H9 (cell line): ENCODE measurements at regions not wholly inside any gene's neighbourhood (a gene's known extent, or its start where the extent isn't known, plus 50 kb on each side); places are given as distances from the start of the nearest gene placed in this dataset.

Experiments used
- DNase-seq: peaks from one replicate; pipeline ENCODE4 v3.0.0-alpha.2; 2017
- H2AFZ ChIP-seq: one replicate; pipeline ENCODE4 v1.6.1; 2013; ENCODE audit warnings: mild to moderate bottlenecking, low read length, control low read depth, moderate library complexity
- H2AK5ac ChIP-seq: 2 replicates; pipeline ENCODE4 v1.6.1; 2013; ENCODE audit warnings: low read length, control low read depth, mixed read lengths; ENCODE audit not compliant: insufficient read length
- H2BK120ac ChIP-seq: one replicate; pipeline ENCODE4 v1.6.1; 2013; ENCODE audit warnings: low read depth, mild to moderate bottlenecking, low read length, control low read depth, inconsistent platforms; ENCODE audit not compliant: poor library complexity, severe bottlenecking
- H2BK12ac ChIP-seq: 2 replicates; pipeline ENCODE4 v1.6.1; 2013; ENCODE audit warnings: low read length, control low read depth, mixed read lengths, low read depth; ENCODE audit not compliant: insufficient read length
- H2BK15ac ChIP-seq: 2 replicates; pipeline ENCODE4 v1.6.1; 2013; ENCODE audit warnings: low read depth, low read length, control low read depth
- H2BK20ac ChIP-seq: one replicate; pipeline ENCODE4 v1.6.1; 2013; ENCODE audit warnings: low read depth, mild to moderate bottlenecking, low read length, control low read depth, inconsistent platforms; ENCODE audit not compliant: poor library complexity, severe bottlenecking
- H2BK5ac ChIP-seq: 2 replicates; pipeline ENCODE4 v1.6.1; 2013; ENCODE audit warnings: low read length, control low read depth, mixed read lengths; ENCODE audit not compliant: insufficient read length
- H3K14ac ChIP-seq: 2 replicates; pipeline ENCODE4 v1.6.1; 2013; ENCODE audit warnings: low read length, control low read depth; ENCODE audit not compliant: insufficient read depth
- H3K18ac ChIP-seq: 2 replicates; pipeline ENCODE4 v1.6.1; 2013; ENCODE audit warnings: low read depth, mild to moderate bottlenecking, mixed read lengths, low read length, control low read depth; ENCODE audit not compliant: insufficient read length
- H3K23ac ChIP-seq: 2 replicates; pipeline ENCODE4 v1.6.1; 2013; ENCODE audit warnings: low read length, control low read depth, mixed read lengths, low read depth; ENCODE audit not compliant: insufficient read length
- H3K23me2 ChIP-seq: 2 replicates; pipeline ENCODE4 v1.6.1; 2013; ENCODE audit warnings: low read depth, mild to moderate bottlenecking, mixed read lengths, low read length, control low read depth; ENCODE audit not compliant: insufficient read length, poor library complexity, severe bottlenecking
- H3K27ac ChIP-seq: 2 replicates; pipeline ENCODE4 v1.5.1; 2013; ENCODE audit warnings: low read length, control low read depth, mixed read lengths, low read depth; ENCODE audit not compliant: insufficient read length
- H3K27me3 ChIP-seq: 2 replicates; pipeline ENCODE4 v1.6.1; 2013; ENCODE audit warnings: low read length, control low read depth, inconsistent platforms; ENCODE audit not compliant: insufficient read depth
- H3K4ac ChIP-seq: 2 replicates; pipeline ENCODE4 v1.6.1; 2013; ENCODE audit warnings: low read depth, mild to moderate bottlenecking, control low read depth, inconsistent platforms, low read length, moderate library complexity
- H3K4me1 ChIP-seq: 2 replicates; pipeline ENCODE4 v1.6.1; 2013; ENCODE audit warnings: low read length, control low read depth, inconsistent platforms; ENCODE audit not compliant: insufficient read depth
- H3K4me2 ChIP-seq: 2 replicates; pipeline ENCODE4 v1.6.1; 2013; ENCODE audit warnings: low read length, control low read depth, mixed read lengths; ENCODE audit not compliant: insufficient read length, insufficient read depth
- H3K56ac ChIP-seq: 2 replicates; pipeline ENCODE4 v1.6.1; 2013; ENCODE audit warnings: low read depth, mild to moderate bottlenecking, mixed read lengths, low read length, control low read depth; ENCODE audit not compliant: insufficient read length
- H3K79me1 ChIP-seq: 2 replicates; pipeline ENCODE4 v1.6.1; 2013; ENCODE audit warnings: low read depth, mild to moderate bottlenecking, moderate library complexity, low read length, control low read depth, inconsistent platforms; ENCODE audit not compliant: insufficient read depth, poor library complexity, severe bottlenecking
- H3K79me2 ChIP-seq: 2 replicates; pipeline ENCODE4 v1.6.1; 2013; ENCODE audit warnings: low read length, control low read depth, inconsistent platforms; ENCODE audit not compliant: insufficient read depth
- H3K9ac ChIP-seq: 2 replicates; pipeline ENCODE4 v1.6.1; 2013; ENCODE audit warnings: low read length, control low read depth, mixed read lengths; ENCODE audit not compliant: insufficient read length; ENCODE audit errors: extremely low read depth
- H3K9me3 ChIP-seq: one replicate; pipeline ENCODE4 v1.6.1; 2013; ENCODE audit warnings: low read depth, low read length, inconsistent platforms; ENCODE audit not compliant: control insufficient read depth
- H3T11ph ChIP-seq: one replicate; pipeline ENCODE4 v1.6.1; 2013; ENCODE audit warnings: mild to moderate bottlenecking, low read length, control low read depth, inconsistent platforms
- H4K20me1 ChIP-seq: one replicate; pipeline ENCODE4 v1.6.1; 2013; ENCODE audit not compliant: control insufficient read depth, insufficient read length, insufficient read depth
- H4K5ac ChIP-seq: 2 replicates; pipeline ENCODE4 v1.6.1; 2013; ENCODE audit warnings: low read depth, mild to moderate bottlenecking, mixed read lengths, low read length, control low read depth; ENCODE audit not compliant: insufficient read length
- H4K8ac ChIP-seq: replicated peaks from 2 replicates; pipeline ENCODE4 v1.6.1; 2013; ENCODE audit warnings: low read length, control low read depth, mixed read lengths, low read depth; ENCODE audit not compliant: insufficient read length
- H4K91ac ChIP-seq: 2 replicates; pipeline ENCODE4 v1.6.1; 2013; ENCODE audit warnings: low read depth, mild to moderate bottlenecking, moderate library complexity, mixed read lengths, low read length, control low read depth; ENCODE audit not compliant: insufficient read length
- H3K27ac Mint-ChIP-seq, 3 experiments: 2 replicates in 2 of 3; 3 replicates in 1 of 3; pipeline ENCODE4 v1.8.0; 2020 to 2021; ENCODE audit warnings: mixed read lengths in 3 of 3, mild to moderate bottlenecking in 1 of 3, moderate library complexity in 1 of 3
- H3K27me3 Mint-ChIP-seq: 2 replicates; pipeline ENCODE4 v1.8.0; 2021; ENCODE audit warnings: low read depth, mild to moderate bottlenecking, moderate library complexity, mixed read lengths
- H3K36me3 Mint-ChIP-seq, 3 experiments: 2 replicates in 2 of 3; 3 replicates in 1 of 3; pipeline ENCODE4 v1.8.0; 2020 to 2021; ENCODE audit warnings: low read depth in 3 of 3, mixed read lengths in 3 of 3; ENCODE audit not compliant: insufficient read depth in 1 of 3
- H3K4me1 Mint-ChIP-seq, 2 experiments: 2 replicates each; pipeline ENCODE4 v1.8.0; 2020; ENCODE audit warnings: mixed read lengths in 2 of 2
- H3K4me3 Mint-ChIP-seq, 2 experiments: 2 replicates in 1 of 2; 3 replicates in 1 of 2; pipeline ENCODE4 v1.8.0; 2020 to 2021; ENCODE audit warnings: mild to moderate bottlenecking in 2 of 2, mixed read lengths in 2 of 2, moderate library complexity in 1 of 2
- H3K9me3 Mint-ChIP-seq, 2 experiments: 2 replicates in 1 of 2; 3 replicates in 1 of 2; pipeline ENCODE4 v1.8.0; 2020; ENCODE audit warnings: mild to moderate bottlenecking in 2 of 2, mixed read lengths in 2 of 2, moderate library complexity in 1 of 2
- WGBS: extraction: QIAGEN DNeasy Blood & Tissue Kit; methylation state at CpG from one replicate; pipeline ENCODE4 v1.1.7; 2013; ENCODE audit warnings: missing lambda C conversion rate, low lambda C conversion rate, mixed read lengths; ENCODE audit not compliant: insufficient read length; ENCODE audit errors: extremely low coverage; 5-methylcytosine and 5-hydroxymethylcytosine counted together
- TF ChIP-seq, protein P1 (sequence below): fragments of 200-600 bp; sonication (generic); conservative IDR thresholded peaks from 3 replicates; pipeline ENCODE4 v1.8.0; 2021; ENCODE audit warnings: antibody characterized with exemption, mild to moderate bottlenecking

DNA sequence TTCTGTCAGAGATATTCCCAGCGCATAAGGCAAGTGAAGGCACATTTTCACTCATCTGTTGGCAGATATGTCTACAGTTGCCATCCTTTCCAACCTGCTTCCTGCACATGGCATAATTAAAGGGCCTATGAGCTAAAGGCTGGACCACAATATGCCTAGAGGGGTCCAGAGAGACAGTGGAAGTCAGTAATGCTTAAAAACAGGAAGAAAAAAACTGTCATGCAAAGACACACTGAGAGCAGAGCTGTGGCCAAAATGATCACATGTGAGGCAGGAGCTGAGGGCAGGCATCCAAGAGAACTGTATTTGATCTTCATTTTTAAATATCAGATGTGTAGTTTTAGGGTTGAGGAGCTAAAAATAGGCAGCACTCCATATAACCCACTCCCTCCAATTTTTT is 125.0 kb upstream of the BACH2 start:
- no peak overlapping the region for H3K4ac ChIP-seq
- Mint-ChIP-seq H3K9me3 (peaks cover under 1% of the 10 kb centered on the region in 2 experiments; a peak in 2 of 5 replicates), H3K27ac (no peak overlapping the region)

More for the DNA sequence above, 125.0 kb upstream of the BACH2 start:
- Histone ChIP-seq H2AFZ (no peak overlapping the region), H3K27ac (no peak overlapping the region), H3T11ph (no peak overlapping the region), H3K9me3 (no peaks in the 10 kb centered on the region), H2BK12ac (no peak overlapping the region), H2BK15ac (no peak overlapping the region), H2BK20ac (no peak overlapping the region), H2AK5ac (no peak overlapping the region), H3K79me1 (no peaks in the 10 kb centered on the region), H4K5ac (no peak overlapping the region), H4K20me1 (no peaks in the 10 kb centered on the region), H3K9ac (no peak overlapping the region), H3K18ac (no peak overlapping the region), H3K56ac (no peak overlapping the region), H3K4me1 (no peaks in the 10 kb centered on the region), H3K23me2 (no peaks in the 10 kb centered on the region), H3K27me3 (no peaks in the 10 kb centered on the region), H4K91ac (no peak overlapping the region), H3K14ac (no peak overlapping the region), H2BK120ac (no peak overlapping the region), H2BK5ac (no peak overlapping the region), H4K8ac (no peak overlapping the region), H3K79me2 (no peaks in the 10 kb centered on the region), H3K23ac (no peak overlapping the region), H3K4me2 (no peak overlapping the region)
- WGBS: no CpG with 5 or more reads among the region's 1 CpG
- no peak for DNase-seq
- TF ChIP-seq, protein P1, sequence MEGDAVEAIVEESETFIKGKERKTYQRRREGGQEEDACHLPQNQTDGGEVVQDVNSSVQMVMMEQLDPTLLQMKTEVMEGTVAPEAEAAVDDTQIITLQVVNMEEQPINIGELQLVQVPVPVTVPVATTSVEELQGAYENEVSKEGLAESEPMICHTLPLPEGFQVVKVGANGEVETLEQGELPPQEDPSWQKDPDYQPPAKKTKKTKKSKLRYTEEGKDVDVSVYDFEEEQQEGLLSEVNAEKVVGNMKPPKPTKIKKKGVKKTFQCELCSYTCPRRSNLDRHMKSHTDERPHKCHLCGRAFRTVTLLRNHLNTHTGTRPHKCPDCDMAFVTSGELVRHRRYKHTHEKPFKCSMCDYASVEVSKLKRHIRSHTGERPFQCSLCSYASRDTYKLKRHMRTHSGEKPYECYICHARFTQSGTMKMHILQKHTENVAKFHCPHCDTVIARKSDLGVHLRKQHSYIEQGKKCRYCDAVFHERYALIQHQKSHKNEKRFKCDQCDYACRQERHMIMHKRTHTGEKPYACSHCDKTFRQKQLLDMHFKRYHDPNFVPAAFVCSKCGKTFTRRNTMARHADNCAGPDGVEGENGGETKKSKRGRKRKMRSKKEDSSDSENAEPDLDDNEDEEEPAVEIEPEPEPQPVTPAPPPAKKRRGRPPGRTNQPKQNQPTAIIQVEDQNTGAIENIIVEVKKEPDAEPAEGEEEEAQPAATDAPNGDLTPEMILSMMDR: no peak
- Mint-ChIP-seq H3K4me1 (no peaks in the 10 kb centered on the region), H3K27me3 (peaks cover 3% of the 10 kb centered on the region), H3K36me3 (no peaks in the 10 kb centered on the region), H3K4me3 (no peak overlapping the region)
